ENCODE measurements at regions not wholly inside any gene's neighbourhood (a gene's known extent, or its start where the extent isn't known, plus 50 kb on each side); places are given as distances from the start of the nearest gene placed in this dataset.
"Not testable (repeated sequence)": the region's sequence is repeated elsewhere in the genome, so short reads cannot be mapped to it uniquely, and the experiment has no call there.

- TF ChIP-seq CTCF (IDR thresholded peaks at IDR 0.05; ENCODE audit: low read depth, low read length, missing control alignments): no peak
- Histone ChIP-seq H3K27me3 (replicated peaks) (no peaks in the 10 kb centered on the region), H3K36me3 (replicated peaks) (no peaks in the 10 kb centered on the region), H3K27ac (no peak overlapping the region), H3K4me3 (ENCODE audit: low read depth, low read length) (no peak overlapping the region)
- DNase-seq: no peak
- in situ Hi-C loops (cut with HindIII; ENCODE audit: low pct_ligation_motif_present, low sequenced_read_pairs): no loop called here
These were observed 241.2 kb downstream of the SLC4A3 start for GRCh38 chr2:219868635-219869034.

GRCh38 chr2:219870041-219870440 is 242.6 kb downstream of the SLC4A3 start:
- Histone ChIP-seq H3K36me3 (replicated peaks) (no peaks in the 10 kb centered on the region), H3K27ac (no peak overlapping the region), H3K27me3 (replicated peaks) (no peaks in the 10 kb centered on the region), H3K4me3 (ENCODE audit: low read depth, low read length) (no peak overlapping the region)
- no peak for DNase-seq
- TF ChIP-seq CTCF (IDR thresholded peaks at IDR 0.05; ENCODE audit: low read depth, low read length, missing control alignments): no peak
- in situ Hi-C loops (cut with HindIII; ENCODE audit: low pct_ligation_motif_present, low sequenced_read_pairs): no loop called here

GRCh38 chr2:219871351-219871750 is 243.9 kb downstream of the SLC4A3 start:
- Histone ChIP-seq H3K27me3 (replicated peaks) (no peaks in the 10 kb centered on the region), H3K4me3 (ENCODE audit: low read depth, low read length) (no peak overlapping the region), H3K27ac (no peak overlapping the region), H3K36me3 (replicated peaks) (no peaks in the 10 kb centered on the region)
- in situ Hi-C loops (cut with HindIII; ENCODE audit: low pct_ligation_motif_present, low sequenced_read_pairs): no loop called here
- TF ChIP-seq CTCF (IDR thresholded peaks at IDR 0.05; ENCODE audit: low read depth, low read length, missing control alignments): no peak
- DNase-seq: no peak

GRCh38 chr2:219875036-219875435 is 247.6 kb downstream of the SLC4A3 start:
- Histone ChIP-seq H3K36me3 (replicated peaks) (no peaks in the 10 kb centered on the region), H3K27me3 (replicated peaks) (no peaks in the 10 kb centered on the region), H3K27ac (no peak overlapping the region), H3K4me3 (ENCODE audit: low read depth, low read length) (no peak overlapping the region)
- no peak for DNase-seq
- in situ Hi-C loops (cut with HindIII; ENCODE audit: low pct_ligation_motif_present, low sequenced_read_pairs): no loop called here
- TF ChIP-seq CTCF (IDR thresholded peaks at IDR 0.05; ENCODE audit: low read depth, low read length, missing control alignments): no peak

- H3K36me3 ChIP-seq (replicated peaks); in situ Hi-C loops (cut with HindIII; ENCODE audit: low pct_ligation_motif_present, low sequenced_read_pairs); H3K4me3 ChIP-seq (ENCODE audit: low read depth, low read length); DNase-seq; H3K27ac ChIP-seq; H3K27me3 ChIP-seq (replicated peaks): not testable (repeated sequence)
These were observed 248.6 kb downstream of the SLC4A3 start for GRCh38 chr2:219875986-219876385.

GRCh38 chr2:219876931-219877330 is 249.5 kb downstream of the SLC4A3 start:
- H3K36me3 ChIP-seq (replicated peaks): no peaks in the 10 kb centered on the region
- H3K27ac ChIP-seq: no peak overlapping the region
- in situ Hi-C loops (cut with HindIII; ENCODE audit: low pct_ligation_motif_present, low sequenced_read_pairs): no loop called here
- no peak for DNase-seq
- no peak overlapping the region for H3K4me3 ChIP-seq (ENCODE audit: low read depth, low read length)
- no peak for TF ChIP-seq CTCF (IDR thresholded peaks at IDR 0.05; ENCODE audit: low read depth, low read length, missing control alignments)
- no peaks in the 10 kb centered on the region for H3K27me3 ChIP-seq (replicated peaks)
